HL-60 (cell line): ENCODE measurements at regions not wholly inside any gene's neighbourhood (a gene's known extent, or its start where the extent isn't known, plus 50 kb on each side); places are given as distances from the start of the nearest gene placed in this dataset.

Experiments
- CTCF ChIP-seq: IDR thresholded peaks from one replicate; pipeline ENCODE4 v1.5.1; 2011; ENCODE audit warnings: low read length, control low read depth, inconsistent platforms; ENCODE audit not compliant: insufficient read depth
- GABPA ChIP-seq: IDR thresholded peaks from 2 replicates; pipeline ENCODE4 v1.6.1; 2012; ENCODE audit warnings: low read depth
- POLR2AphosphoS5 ChIP-seq: IDR thresholded peaks from 2 replicates; pipeline ENCODE4 v1.6.1; 2012; ENCODE audit warnings: low read depth
- REST ChIP-seq: IDR thresholded peaks from 2 replicates; pipeline ENCODE4 v1.6.1; 2012; ENCODE audit warnings: low read depth; ENCODE audit not compliant: insufficient replicate concordance
- SPI1 ChIP-seq: IDR thresholded peaks from 2 replicates; pipeline ENCODE4 v1.6.1; 2012; ENCODE audit warnings: low read depth, mild to moderate bottlenecking, borderline replicate concordance

GRCh38 chr20:62566266-62566665, 76.0 kb upstream of the SLCO4A1 start:
- no peak for TF ChIP-seq SPI1
- TF ChIP-seq REST = no peak
- TF ChIP-seq CTCF = no peak
- no peak for TF ChIP-seq GABPA
- TF ChIP-seq POLR2AphosphoS5 = no peak
